WI38 (cell line): ENCODE measurements at regions not wholly inside any gene's neighbourhood (a gene's known extent, or its start where the extent isn't known, plus 50 kb on each side); places are given as distances from the start of the nearest gene placed in this dataset.

Experiments used
- H3K4me3 ChIP-seq: 2 replicates; pipeline ENCODE4 v1.5.1; 2011; ENCODE audit warnings: low read depth, mild to moderate bottlenecking, control low read depth, low read length
- TF ChIP-seq, protein P1 (sequence below): IDR thresholded peaks from 2 replicates; pipeline ENCODE4 v1.5.1; 2012; ENCODE audit warnings: low read depth, mild to moderate bottlenecking, control low read depth, low read length

DNA sequence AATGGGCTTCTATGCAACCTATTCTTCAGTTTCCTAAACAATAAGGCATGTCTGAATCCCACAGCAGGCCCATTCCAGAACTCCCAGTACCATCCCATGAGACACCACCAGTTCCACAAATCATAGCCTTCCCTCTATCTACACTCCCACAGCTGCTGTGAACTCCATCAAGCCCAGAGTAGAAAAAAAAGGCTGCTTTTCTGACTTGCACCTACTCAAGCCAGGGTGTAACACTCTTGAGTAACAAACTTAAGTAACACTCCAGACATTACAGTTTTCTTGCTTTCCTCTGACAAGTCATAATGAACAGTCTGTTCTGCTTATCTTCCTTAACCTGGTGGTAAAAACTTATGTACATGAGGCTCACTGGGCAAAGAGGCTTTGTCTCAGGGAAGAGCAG, 283.1 kb downstream of the NFKBIZ start:
- TF ChIP-seq, protein P1, sequence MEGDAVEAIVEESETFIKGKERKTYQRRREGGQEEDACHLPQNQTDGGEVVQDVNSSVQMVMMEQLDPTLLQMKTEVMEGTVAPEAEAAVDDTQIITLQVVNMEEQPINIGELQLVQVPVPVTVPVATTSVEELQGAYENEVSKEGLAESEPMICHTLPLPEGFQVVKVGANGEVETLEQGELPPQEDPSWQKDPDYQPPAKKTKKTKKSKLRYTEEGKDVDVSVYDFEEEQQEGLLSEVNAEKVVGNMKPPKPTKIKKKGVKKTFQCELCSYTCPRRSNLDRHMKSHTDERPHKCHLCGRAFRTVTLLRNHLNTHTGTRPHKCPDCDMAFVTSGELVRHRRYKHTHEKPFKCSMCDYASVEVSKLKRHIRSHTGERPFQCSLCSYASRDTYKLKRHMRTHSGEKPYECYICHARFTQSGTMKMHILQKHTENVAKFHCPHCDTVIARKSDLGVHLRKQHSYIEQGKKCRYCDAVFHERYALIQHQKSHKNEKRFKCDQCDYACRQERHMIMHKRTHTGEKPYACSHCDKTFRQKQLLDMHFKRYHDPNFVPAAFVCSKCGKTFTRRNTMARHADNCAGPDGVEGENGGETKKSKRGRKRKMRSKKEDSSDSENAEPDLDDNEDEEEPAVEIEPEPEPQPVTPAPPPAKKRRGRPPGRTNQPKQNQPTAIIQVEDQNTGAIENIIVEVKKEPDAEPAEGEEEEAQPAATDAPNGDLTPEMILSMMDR, result no peak
- H3K4me3 ChIP-seq, result no peak overlapping the region

DNA sequence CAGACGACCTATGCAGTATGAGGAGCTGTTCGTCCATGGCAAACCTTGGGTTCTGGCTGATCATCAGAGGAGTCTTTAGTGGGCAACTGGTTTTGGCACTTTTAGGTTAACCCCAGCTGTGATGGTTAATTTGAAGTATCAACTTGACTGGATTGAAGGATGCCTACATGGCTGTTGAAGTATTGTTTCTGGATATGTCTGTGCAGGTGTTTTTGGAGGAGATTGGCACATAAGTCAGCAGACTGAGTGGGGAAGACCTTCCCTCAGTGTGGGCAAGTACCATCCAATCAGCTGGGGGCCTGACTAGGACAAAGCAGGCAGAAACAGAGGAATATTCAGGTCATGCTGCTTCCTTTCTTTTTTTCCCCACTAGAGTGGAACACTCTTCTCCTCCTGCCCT, 284.1 kb downstream of the NFKBIZ start:
- no peak overlapping the region for H3K4me3 ChIP-seq
- TF ChIP-seq, protein P1, result no peak

DNA sequence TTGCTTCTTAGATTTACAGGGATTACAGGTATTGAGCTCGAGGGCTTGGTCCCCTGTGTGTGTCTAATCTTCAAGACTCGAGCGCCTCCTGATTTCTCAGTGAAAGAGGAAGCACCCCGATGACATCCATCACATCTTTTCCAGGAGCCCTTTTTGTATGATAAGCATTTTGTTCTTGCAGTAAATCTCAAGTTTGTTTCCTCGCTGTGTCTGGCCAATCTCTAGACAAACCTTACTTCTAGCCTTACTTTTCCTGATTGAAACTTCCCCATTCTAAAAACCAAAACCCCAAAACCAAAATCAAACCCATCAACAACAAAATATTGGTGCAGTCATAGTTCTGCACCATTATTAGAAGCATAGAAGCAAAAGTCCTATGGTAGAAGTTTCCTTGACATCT, 286.0 kb downstream of the NFKBIZ start:
- H3K4me3 ChIP-seq, result no peak overlapping the region
- TF ChIP-seq, protein P1, result no peak

DNA sequence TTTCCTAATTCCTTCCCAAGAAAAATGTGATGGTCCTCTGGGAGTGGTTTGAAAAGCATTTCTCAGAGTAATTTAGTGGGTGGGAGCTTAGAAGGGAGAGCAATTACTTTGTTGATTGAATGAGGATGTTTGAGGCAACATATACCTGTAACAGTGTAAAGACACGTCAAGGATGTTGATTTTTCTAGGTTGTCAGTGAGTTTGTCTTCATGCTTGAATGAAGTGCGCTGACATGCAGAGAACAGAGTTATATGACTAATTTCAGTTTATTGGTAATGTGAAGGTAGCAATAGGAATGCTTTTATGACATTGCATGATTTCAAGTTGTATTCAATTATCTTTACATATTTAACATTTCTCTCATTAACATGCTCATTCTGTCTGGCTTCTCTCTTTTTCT, 286.9 kb downstream of the NFKBIZ start:
- no peak overlapping the region for H3K4me3 ChIP-seq

DNA sequence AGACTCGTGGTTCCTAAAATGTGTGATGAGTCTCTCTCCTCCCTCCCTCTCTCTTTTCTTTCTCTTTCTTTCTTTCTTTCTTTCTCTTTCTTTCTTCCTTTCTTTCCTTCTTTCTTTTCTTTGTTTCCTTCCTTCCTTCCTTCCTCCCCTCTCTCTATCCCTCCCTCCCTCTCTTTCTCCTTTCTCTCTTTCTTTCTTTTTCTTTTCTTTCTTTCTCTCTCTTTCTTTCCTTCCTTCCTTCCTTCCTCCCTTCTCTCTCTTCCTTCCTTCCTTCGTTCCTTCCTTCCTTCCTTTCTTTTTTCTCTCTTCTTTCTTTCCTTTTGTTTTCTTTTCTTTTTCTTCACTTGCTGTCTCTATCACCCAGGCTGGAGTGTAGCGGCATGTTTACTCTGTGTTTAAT, 290.8 kb downstream of the NFKBIZ start:
- TF ChIP-seq, protein P1, result no peak
- no peak overlapping the region for H3K4me3 ChIP-seq

More for the DNA sequence above, 286.9 kb downstream of the NFKBIZ start:
- TF ChIP-seq, protein P1, result no peak

DNA sequence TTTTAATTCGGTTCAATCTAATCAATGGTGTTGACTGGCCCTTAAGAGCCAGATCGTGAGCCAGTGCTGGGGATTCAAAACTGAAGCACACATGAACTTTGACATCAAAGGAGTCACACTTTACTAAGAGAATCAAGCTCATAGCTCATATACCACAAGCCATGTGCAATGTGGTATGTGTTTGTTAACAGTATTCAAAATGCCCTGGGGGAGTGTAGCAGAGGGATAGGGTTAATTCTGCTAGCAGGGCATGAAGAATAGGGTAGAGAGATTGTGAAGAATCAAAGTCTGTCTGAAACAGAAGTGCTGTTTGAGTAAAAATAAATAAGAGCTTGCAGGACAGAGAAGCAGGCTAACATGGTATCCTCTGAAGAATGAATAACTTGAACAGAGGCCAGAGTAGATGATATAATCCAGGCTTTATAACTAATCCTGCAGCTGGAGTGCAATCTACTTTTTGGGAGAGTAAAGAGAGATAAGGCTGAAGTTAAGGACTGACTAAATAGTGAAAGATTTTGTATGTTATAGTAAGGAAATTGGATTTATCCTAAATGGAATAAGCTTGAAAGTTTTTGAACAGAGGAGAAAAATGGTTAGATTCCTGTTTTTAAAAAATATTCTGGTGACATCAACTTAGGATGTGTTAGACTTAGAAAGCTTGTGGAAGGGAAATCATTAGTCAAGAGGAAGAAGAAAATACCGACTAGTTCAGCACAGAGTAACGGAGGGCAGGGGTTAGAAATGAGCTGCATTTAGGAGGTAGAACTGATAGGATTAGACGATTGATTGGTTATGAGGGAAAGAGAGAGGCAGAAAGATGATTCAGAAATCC, 292.0 kb downstream of the NFKBIZ start:
- TF ChIP-seq, protein P1, result no peak
- H3K4me3 ChIP-seq, result no peak overlapping the region

DNA sequence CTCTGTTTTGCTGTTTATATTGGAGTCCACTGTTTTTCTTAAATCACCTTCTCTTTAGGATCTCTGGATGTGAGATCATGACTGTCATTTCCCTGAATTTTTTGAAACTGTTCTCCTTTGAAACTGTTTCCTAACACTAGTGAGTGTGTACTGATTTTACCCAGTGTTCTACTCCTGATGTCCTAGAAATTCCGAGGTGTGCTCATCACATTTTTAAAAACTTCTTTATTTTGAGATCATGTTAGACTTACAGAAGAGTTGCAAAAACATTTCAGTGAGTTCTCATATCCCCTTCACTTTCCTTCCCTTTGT, 292.6 kb downstream of the NFKBIZ start:
- no peak overlapping the region for H3K4me3 ChIP-seq
- TF ChIP-seq, protein P1, result no peak
